ENCODE measurements at regions not wholly inside any gene's neighbourhood (a gene's known extent, or its start where the extent isn't known, plus 50 kb on each side); places are given as distances from the start of the nearest gene placed in this dataset.

DNA sequence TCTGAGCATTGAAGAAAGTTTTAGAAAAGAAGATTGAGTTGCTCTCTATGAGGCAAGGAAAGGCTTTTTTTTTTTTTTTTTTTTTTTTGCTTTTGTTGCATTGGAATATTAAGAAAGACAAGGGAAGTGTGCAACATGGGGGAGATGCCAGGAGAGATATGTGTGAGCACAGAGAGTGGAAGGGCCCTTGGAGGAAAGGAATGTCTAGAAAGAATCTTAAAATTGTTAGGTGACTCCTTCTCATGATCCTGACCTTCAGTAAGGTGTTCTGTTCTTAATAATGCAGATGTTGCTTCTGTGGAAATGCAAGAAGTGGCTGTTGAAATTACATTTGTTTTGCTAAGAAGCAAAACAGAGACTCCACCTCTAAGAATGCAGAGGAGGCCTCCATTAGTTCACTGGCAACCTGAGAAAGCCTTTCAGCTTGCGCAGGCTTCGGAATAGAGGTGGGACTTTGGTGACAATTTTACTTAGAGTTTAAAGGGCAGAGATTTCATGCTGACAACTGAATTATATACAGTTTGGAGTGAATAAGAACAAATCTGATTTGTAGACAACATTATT lies 118.0 kb upstream of the ASCC3 start:
- TF ChIP-seq, protein P1, sequence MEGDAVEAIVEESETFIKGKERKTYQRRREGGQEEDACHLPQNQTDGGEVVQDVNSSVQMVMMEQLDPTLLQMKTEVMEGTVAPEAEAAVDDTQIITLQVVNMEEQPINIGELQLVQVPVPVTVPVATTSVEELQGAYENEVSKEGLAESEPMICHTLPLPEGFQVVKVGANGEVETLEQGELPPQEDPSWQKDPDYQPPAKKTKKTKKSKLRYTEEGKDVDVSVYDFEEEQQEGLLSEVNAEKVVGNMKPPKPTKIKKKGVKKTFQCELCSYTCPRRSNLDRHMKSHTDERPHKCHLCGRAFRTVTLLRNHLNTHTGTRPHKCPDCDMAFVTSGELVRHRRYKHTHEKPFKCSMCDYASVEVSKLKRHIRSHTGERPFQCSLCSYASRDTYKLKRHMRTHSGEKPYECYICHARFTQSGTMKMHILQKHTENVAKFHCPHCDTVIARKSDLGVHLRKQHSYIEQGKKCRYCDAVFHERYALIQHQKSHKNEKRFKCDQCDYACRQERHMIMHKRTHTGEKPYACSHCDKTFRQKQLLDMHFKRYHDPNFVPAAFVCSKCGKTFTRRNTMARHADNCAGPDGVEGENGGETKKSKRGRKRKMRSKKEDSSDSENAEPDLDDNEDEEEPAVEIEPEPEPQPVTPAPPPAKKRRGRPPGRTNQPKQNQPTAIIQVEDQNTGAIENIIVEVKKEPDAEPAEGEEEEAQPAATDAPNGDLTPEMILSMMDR (IDR thresholded peaks at IDR 0.05) = no peak
- TF ChIP-seq EP300 (IDR thresholded peaks at IDR 0.05) (no peak), POLR2A (IDR thresholded peaks at IDR 0.05) (no peak)

All from gastroesophageal sphincter (tissue), 3 donors.